Spleen (tissue), 11 donors: ENCODE measurements at regions not wholly inside any gene's neighbourhood (a gene's known extent, or its start where the extent isn't known, plus 50 kb on each side); places are given as distances from the start of the nearest gene placed in this dataset.

ENCODE experiments used
- DNase-seq: peaks from one replicate; pipeline ENCODE4 v3.0.0-alpha.2; 2020
- H3K27ac ChIP-seq, 8 donors: fragments of 200-600 bp; sonication (generic) in 7 of 8; 1 replicate in 4 of 8; 2 replicates in 4 of 8; pipeline versions ENCODE4 v1.5.0 to v1.8.0; 2016 to 2021; ENCODE audit warnings: inconsistent platforms in 4 of 8, mild to moderate bottlenecking in 4 of 8, moderate library complexity in 1 of 8
- H3K27me3 ChIP-seq, 7 donors: fragments of 200-600 bp; sonication (generic) in 6 of 7; replicated peaks in 1 of 7; 1 replicate in 4 of 7; 2 replicates in 3 of 7; pipeline versions ENCODE4 v1.5.0 to v1.8.0; 2016 to 2021; ENCODE audit warnings: inconsistent platforms in 3 of 7, mild to moderate bottlenecking in 1 of 7
- H3K36me3 ChIP-seq, 6 donors: fragments of 200-600 bp; sonication (generic) in 5 of 6; 1 replicate in 4 of 6; 2 replicates in 2 of 6; pipeline versions ENCODE4 v1.5.0 to v1.8.0; 2016 to 2021; ENCODE audit warnings: inconsistent platforms in 2 of 6
- H3K4me1 ChIP-seq, 6 donors: fragments of 200-600 bp; sonication (generic) in 5 of 6; 1 replicate in 3 of 6; 2 replicates in 3 of 6; pipeline versions ENCODE4 v1.5.0 to v1.8.0; 2016 to 2021; ENCODE audit warnings: inconsistent platforms in 3 of 6
- H3K4me3 ChIP-seq, 8 donors: fragments of 200-600 bp; sonication (generic) in 7 of 8; 1 replicate in 4 of 8; 2 replicates in 4 of 8; pipeline versions ENCODE4 v1.5.0 to v1.8.0; 2016 to 2021; ENCODE audit warnings: inconsistent platforms in 4 of 8, mild to moderate bottlenecking in 4 of 8, moderate library complexity in 2 of 8
- H3K9me3 ChIP-seq, 8 donors: fragments of 200-600 bp; sonication (generic) in 7 of 8; 1 replicate in 4 of 8; 2 replicates in 4 of 8; pipeline versions ENCODE4 v1.5.0 to v1.8.0; 2016 to 2021; ENCODE audit warnings: inconsistent platforms in 4 of 8
- POLR2A ChIP-seq, 3 donors: fragments of 450-650 bp; IDR thresholded peaks; one replicate each; pipeline ENCODE4 v1.5.1; 2017; ENCODE audit warnings: antibody characterized with exemption in 3 of 3, mild to moderate bottlenecking in 1 of 3
- POLR2AphosphoS5 ChIP-seq, 3 donors: sonication (generic); formaldehyde crosslinking; IDR thresholded peaks; one replicate each; pipeline ENCODE4 v1.5.1; 2017; ENCODE audit warnings: antibody characterized with exemption in 3 of 3
- WGBS, 5 donors: extraction: QIAGEN DNeasy Blood & Tissue Kit in 3 of 5; methylation state at CpG; one replicate each; pipeline versions ENCODE4 v1.1.5 to v1.1.7; 2013 to 2018; 5-methylcytosine and 5-hydroxymethylcytosine counted together
- intact Hi-C: fragments of 100-400 bp; cut with DNase I; formaldehyde crosslinking; loops from one replicate; pipeline ENCODE4 v1.15.0; 2023; ENCODE audit warnings: low total_unique reads
- TF ChIP-seq, protein P1 (sequence below), 11 experiments: fragments of 200-600 bp in 7 of 11; fragments of 450-650 bp in 4 of 11; sonication (generic) in 4 of 11; IDR thresholded peaks in 8 of 11; conservative IDR thresholded peaks in 3 of 11; 1 replicate in 7 of 11; 2 replicates in 4 of 11; pipeline versions ENCODE4 v1.4.0 to v1.8.0; 2016 to 2021; ENCODE audit warnings: antibody characterized with exemption in 11 of 11, inconsistent platforms in 4 of 11, mild to moderate bottlenecking in 1 of 11
- donor health status: healthy with polysubstance abuse.
- donor health status: DM: no; HTN: no; CAD: no; lungs with moderate emphysema.
- donor health status: DM: no; HTN: no; CAD: no.
- donor health status: Bipolar disorder and iron deficiency.
- donor health status: healthy.
- donor health status: DM: no; HTN: no; CAD: no.
- donor health status: DM: yes; HTN: yes; CAD: no.

DNA sequence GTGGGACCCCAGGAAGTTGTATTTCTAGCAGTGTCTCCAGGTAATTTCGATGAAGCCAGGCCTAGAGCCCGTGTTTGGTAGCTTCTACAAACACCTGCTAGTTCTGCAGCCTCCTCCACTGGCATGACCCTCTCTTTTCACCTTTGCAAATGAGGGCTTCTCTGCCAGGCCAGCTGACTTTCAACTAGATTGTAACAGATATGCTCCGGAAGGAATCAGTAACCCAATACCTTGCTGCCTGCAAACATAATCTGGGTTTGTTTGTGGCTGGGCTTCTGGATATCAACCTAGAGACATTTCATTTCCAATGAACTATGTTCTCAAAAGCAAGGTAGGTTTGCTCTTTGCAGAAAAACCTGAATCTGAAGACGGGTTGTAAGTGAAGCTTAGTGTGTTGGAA, 354.8 kb downstream of the DMRT2 start:
- 69 to 80% (median 76%) methylated on average over 4 of the region's 4 CpGs for WGBS, 5 donors
- H3K4me3 ChIP-seq = no peak overlapping the region
- no peaks in the 10 kb centered on the region for H3K36me3 ChIP-seq
- DNase-seq = no peak
- no peaks in the 10 kb centered on the region for H3K27me3 ChIP-seq
- H3K27ac ChIP-seq = no peak overlapping the region
- H3K9me3 ChIP-seq = no peaks in the 10 kb centered on the region
- intact Hi-C loops = no loop called here
- TF ChIP-seq, protein P1, sequence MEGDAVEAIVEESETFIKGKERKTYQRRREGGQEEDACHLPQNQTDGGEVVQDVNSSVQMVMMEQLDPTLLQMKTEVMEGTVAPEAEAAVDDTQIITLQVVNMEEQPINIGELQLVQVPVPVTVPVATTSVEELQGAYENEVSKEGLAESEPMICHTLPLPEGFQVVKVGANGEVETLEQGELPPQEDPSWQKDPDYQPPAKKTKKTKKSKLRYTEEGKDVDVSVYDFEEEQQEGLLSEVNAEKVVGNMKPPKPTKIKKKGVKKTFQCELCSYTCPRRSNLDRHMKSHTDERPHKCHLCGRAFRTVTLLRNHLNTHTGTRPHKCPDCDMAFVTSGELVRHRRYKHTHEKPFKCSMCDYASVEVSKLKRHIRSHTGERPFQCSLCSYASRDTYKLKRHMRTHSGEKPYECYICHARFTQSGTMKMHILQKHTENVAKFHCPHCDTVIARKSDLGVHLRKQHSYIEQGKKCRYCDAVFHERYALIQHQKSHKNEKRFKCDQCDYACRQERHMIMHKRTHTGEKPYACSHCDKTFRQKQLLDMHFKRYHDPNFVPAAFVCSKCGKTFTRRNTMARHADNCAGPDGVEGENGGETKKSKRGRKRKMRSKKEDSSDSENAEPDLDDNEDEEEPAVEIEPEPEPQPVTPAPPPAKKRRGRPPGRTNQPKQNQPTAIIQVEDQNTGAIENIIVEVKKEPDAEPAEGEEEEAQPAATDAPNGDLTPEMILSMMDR (IDR thresholded peaks at IDR 0.05 in 8 of 11, conservative IDR thresholded peaks at IDR 0.05 in 3 of 11) = no peak
- H3K4me1 ChIP-seq = no peaks in the 10 kb centered on the region

DNA sequence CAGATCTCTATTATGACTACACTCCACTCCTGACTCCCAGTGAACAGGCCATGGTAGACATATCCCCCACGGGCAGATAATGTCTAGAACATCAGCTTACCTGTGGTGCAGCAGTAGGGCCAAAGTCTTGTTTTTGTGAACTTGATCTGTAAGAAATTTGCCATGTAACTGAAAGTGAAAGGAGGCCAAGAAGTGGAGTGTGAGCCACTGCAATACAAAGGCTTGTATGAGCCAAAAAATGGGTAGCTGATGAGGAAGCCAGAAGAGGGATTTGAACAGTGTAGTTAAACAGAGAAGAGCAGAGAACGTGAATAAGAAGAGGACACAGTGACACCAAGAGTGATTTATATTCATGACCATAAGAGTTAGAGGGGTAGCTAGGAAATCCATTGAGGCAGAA, 361.7 kb downstream of the DMRT2 start:
- intact Hi-C loops = no loop called here
- Histone ChIP-seq H3K4me1 (no peaks in the 10 kb centered on the region), H3K27me3 (no peaks in the 10 kb centered on the region), H3K36me3 (no peaks in the 10 kb centered on the region), H3K9me3 (no peaks in the 10 kb centered on the region), H3K4me3 (no peak overlapping the region), H3K27ac (no peak overlapping the region)
- 42 to 56% (median 53%) methylated on average over 2 of the region's 2 CpGs for whole genome bisulfite sequencing, 5 donors
- DNase-seq = no peak
- TF ChIP-seq POLR2AphosphoS5 (IDR thresholded peaks at IDR 0.05) = no peak
- TF ChIP-seq, protein P1 (IDR thresholded peaks at IDR 0.05 in 8 of 11, conservative IDR thresholded peaks at IDR 0.05 in 3 of 11) = no peak
- TF ChIP-seq POLR2A (IDR thresholded peaks at IDR 0.05) = no peak

DNA sequence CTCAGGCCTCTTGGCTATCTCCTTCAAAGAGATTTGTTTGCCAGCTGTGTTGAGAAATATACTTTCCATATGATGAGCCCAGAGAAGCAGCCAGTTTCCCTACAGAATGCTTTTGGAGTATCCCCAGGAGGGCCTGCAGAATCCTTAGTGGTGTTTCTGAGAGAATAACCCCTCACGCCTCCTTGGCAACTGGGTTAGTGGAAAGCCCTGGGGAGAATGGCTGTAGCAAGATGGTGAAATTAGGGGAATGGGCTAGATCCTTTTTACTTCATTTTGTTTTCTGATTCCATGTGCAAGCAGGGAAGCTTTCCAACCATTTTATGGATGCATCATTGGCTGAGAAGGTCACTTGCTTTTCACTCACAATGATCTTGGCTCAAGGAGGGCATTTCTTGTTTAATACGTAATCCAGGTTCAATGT, 364.6 kb downstream of the DMRT2 start:
- TF ChIP-seq, protein P1 (IDR thresholded peaks at IDR 0.05 in 8 of 11, conservative IDR thresholded peaks at IDR 0.05 in 3 of 11) = no peak
- TF ChIP-seq POLR2AphosphoS5 (IDR thresholded peaks at IDR 0.05) (no peak), POLR2A (IDR thresholded peaks at IDR 0.05) (no peak)
- intact Hi-C loops = no loop called here
- H3K27ac ChIP-seq = no peak overlapping the region
- no peaks in the 10 kb centered on the region for H3K4me1 ChIP-seq
- no peaks in the 10 kb centered on the region for H3K36me3 ChIP-seq
- H3K27me3 ChIP-seq = no peaks in the 10 kb centered on the region
- no peak for DNase-seq
- WGBS, 5 donors = 88 to 93% (median 90%) methylated on average over 2 of the region's 2 CpGs
- no peak overlapping the region for H3K4me3 ChIP-seq
- H3K9me3 ChIP-seq = no peaks in the 10 kb centered on the region

DNA sequence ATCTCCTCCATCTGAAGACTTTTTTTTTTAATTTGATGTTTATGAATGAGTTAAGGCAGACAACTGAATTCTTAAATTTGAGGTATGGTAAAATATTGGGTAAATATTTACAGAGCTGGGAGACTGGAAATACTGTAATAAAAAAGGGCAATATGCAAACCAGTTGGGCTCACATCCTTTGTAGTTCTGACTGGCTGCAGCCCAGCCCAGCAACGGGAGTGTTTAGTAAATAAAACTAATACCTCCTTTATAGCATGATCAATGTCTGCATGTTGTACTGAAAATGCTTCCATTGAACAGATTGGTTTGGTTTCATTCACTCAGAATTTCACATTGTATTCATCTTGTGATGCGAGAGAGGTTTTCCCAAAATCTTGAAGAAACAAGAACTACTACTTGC, 365.0 kb downstream of the DMRT2 start:
- Histone ChIP-seq H3K4me3 (no peak overlapping the region), H3K36me3 (no peaks in the 10 kb centered on the region), H3K27me3 (no peaks in the 10 kb centered on the region), H3K27ac (no peak overlapping the region), H3K9me3 (no peaks in the 10 kb centered on the region), H3K4me1 (no peaks in the 10 kb centered on the region)
- intact Hi-C loops = no loop called here
- 61 to 84% (median 78%) methylated on average over 2 of the region's 2 CpGs for WGBS, 5 donors
- TF ChIP-seq POLR2AphosphoS5 (IDR thresholded peaks at IDR 0.05) = no peak
- TF ChIP-seq, protein P1 (IDR thresholded peaks at IDR 0.05 in 8 of 11, conservative IDR thresholded peaks at IDR 0.05 in 3 of 11) = no peak
- TF ChIP-seq POLR2A (IDR thresholded peaks at IDR 0.05) = no peak
- DNase-seq = no peak
